HG03469 (cell line): ENCODE measurements at regions not wholly inside any gene's neighbourhood (a gene's known extent, or its start where the extent isn't known, plus 50 kb on each side); places are given as distances from the start of the nearest gene placed in this dataset.
"Not testable (repeated sequence)": the region's sequence is repeated elsewhere in the genome, so short reads cannot be mapped to it uniquely, and the experiment has no call there.

Experiments
- ATAC-seq: cut with Tn5 transposase; IDR thresholded peaks from one replicate; pipeline ENCODE4 v1.9.1; 2021; ENCODE audit warnings: mild to moderate bottlenecking, moderate library complexity, moderate number of reproducible peaks; ENCODE audit not compliant: unreplicated experiment

GRCh38 chr18:30713299-30713698, 329.2 kb downstream of the DSC3 start:
- no peak for ATAC-seq

GRCh38 chr18:30712383-30712782, 330.2 kb downstream of the DSC3 start:
- no peak for ATAC-seq

DNA sequence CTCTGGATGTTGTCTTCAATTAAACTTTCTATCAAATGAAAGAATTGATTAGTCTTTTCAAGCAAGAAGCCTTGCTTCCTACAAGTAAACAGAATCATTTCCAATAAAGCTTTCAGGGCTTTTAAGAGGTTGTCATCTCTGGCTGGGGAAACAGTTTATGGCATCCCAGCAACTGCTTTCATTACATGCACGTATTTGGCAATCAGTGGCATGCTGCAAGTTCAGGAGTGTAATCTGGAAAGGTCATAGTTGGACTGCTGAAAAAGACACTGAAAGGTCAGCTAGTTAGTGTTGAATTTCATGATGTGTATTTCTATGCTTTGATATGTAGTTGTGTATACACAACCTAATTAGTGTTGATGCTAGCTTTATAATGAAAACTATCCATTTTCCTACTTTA, 332.9 kb downstream of the DSC3 start:
- ATAC-seq: no peak

DNA sequence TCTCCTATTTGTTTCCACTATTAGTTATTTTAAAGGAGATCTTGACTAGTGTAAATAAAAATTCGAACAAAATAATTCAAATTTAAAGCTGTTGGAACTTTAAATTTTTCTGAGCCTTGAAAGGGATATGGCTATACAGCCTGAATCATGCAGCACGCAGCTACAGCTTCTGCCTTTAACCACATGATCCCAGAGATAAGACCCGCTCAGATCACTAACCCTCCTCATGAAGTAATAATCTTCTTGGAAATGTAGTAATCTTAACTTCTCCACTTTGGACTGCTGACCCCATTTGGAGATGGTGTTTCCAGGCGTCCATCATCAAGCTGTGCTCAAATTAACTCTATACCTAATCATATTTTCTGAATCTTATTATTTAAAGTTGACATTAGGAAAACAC, 336.6 kb downstream of the DSC3 start:
- ATAC-seq: no peak

DNA sequence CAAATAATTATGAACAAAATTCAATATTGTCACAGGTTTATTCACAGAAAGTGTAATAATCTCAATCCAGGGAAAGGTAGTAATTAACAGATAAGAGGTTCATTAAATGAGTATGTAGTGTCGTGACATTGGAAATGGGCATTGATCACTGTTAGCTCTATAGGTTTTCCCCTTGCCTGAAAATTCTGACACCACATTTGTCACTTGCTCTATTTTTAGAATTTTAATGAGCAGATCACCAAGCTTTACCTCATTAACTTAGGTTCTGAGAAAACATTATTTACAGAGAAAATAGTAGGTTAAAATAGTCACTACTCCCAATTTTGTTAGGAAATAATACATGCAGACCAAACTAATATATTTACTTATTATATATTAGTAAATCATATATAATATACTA, 344.0 kb downstream of the DSC3 start:
- ATAC-seq: no peak

GRCh38 chr18:30696201-30696600, 346.3 kb downstream of the DSC3 start:
- no peak for ATAC-seq

DNA sequence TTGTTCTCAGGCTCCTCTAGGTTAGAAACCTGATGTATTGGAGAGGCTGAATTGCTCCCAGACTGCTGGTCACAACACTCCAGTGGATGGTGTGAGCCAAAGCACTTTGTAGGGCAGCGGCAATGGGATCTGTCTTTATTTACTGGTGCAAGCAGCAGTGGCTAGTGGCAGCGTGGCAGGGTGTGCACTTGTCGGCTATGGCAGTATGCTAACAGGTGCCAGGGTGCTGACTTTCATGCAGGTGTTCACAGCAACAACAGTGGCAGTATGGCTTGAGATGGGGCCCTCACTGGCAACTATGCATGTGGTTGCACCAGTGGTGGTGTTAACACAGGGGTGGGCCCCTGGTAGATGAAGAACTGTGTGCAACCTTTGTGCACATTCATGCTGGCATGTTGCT, 347.8 kb downstream of the DSC3 start:
- ATAC-seq: no peak

DNA sequence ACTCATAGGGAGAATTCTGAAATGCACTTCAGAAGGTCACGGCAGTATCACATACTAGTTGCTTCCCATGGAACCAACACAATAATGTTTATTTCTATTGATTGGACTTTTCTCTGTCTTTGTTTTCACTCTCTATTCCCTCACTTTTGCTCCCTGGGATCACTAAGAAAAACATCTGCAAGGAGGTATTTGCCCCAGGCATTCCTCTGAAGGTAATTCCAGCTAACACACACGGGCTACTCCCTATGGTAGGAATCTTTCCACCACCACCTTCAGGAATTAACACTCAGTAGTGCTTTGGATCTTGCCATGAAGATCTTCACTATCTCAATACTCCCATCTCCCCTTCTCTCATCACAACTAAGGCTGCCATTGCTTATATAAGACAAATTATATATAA, 353.3 kb downstream of the DSC3 start:
- ATAC-seq: no peak

DNA sequence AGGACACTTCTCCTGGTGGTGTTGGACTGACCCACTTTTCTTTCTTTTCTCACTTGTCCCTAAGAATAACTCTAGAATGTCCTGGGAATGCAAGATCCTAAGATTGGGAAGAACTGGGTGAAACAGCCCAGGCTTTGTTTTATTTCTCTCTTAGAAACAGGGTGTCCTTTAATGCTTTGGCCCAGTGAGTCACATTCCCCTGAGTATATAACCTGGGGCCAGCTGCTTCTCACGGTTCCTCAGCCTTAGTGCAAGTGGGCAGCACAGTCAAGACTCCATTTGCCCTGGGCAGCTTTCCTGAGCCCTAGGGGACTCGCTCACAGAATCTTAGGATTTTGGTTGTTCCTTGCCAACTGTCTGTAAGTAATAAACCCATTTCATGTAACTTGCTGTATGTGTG, 355.0 kb downstream of the DSC3 start:
- ATAC-seq: no peak

DNA sequence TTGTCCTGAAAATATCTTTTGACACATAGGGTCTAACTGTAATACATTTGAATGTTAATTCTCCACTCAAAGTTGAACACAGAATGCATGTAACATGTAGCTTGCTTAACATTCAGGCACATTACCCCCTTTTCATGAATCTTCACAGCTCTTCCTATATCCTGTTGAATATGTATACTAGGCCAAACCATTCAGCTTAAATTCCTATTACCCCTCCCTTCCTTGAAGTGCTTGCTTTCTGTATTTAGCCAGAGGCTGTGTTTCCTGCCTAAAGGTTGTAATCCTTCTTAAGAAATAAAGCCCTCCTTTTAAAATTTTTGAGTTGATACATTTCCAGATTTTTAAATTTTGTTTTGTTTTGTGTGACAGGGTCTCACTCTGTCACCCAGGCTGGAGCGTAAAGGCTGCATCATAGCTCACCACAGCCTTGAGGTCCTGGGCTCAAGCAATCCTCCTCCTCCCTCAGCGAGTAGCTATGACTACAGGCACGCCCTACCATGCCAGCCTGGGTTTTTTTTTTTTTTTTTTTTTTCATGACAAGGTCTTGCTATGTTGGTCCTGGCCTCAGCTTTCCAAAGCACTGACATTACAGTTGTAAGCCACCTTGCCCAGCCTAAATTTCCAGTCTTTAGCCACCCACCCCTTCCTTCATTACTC, 357.6 kb downstream of the DSC3 start:
- no peak for ATAC-seq

DNA sequence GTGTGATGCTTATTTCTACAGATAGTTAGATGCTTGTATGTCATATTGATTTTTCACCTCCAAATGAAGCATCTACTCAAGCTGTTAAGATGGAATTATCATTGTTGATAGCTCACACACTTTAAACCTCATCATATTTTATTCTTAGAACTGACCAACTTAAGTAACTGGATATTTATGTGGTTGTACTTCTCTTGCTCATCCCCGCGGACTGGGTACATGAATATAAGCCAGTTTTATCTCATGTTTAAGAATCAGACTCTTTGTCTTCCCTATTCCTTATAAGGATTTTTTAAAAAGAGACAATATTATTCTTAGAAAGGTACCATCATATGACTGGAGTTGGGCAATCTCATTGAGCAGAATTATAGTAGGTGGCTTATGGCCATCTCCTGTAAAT, 358.7 kb downstream of the DSC3 start:
- no peak for ATAC-seq

DNA sequence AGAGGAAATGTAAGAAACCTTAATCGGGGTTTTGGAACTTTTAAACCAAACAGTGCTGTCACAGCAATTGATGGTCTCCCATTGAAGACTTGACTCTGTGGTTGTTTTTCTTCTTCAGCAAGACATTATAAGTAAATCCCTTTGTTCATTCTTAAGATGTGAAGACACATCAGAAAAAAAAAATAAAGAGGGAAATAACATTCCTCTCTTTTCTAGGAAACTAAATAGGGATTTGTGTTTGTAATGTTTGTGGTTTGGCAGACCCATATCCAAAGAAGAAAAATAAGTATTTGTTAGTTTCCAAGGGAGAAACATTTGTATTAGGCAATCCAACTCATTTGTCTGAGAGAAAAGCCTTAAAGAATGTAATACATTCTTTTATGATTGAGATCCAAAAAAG, 359.9 kb downstream of the DSC3 start:
- ATAC-seq: no peak

- ATAC-seq: no peak
Observed at GRCh38 chr18:30679285-30679930, 363.1 kb downstream of the DSC3 start.

DNA sequence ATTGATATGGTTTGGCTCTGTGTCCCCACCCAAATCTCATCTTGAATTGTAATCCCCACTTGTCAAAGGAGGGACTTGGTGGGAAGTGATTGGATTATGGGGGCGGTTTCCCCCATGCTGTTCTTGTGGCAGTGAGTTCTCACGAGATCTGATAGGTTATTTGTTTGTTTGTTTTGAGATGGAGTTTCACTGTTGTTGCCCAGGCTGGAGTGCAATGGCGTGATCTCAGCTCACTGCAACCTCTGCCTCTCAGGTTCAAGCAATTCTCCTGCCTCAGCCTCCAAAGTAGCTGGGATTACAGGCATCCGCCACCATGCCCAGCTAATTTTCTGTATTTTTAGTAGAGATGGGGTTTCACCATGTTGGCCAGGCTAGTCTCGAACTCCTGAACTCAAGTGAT, 364.7 kb downstream of the DSC3 start:
- not testable (repeated sequence) for ATAC-seq

- ATAC-seq: no peak
Observed at GRCh38 chr18:30676053-30676480, 366.5 kb downstream of the DSC3 start.

DNA sequence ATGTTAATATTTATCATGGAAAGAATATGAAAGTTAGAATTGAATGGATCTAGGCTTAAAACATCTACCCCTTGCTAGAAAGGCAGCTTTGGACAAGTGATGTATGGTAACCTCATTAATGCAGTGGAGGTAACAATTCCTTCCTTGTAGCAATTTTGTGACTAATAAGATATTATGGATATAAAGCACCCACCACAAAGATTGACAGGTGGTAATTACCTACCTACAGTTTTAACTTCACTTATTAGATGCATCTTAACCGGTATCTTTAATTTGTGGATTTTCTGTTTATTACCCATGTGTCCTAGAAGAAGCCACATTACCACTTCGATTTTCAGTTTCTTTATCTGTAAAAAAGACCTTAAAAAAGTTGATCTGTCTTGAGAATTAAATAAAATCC, 367.0 kb downstream of the DSC3 start:
- no peak for ATAC-seq

DNA sequence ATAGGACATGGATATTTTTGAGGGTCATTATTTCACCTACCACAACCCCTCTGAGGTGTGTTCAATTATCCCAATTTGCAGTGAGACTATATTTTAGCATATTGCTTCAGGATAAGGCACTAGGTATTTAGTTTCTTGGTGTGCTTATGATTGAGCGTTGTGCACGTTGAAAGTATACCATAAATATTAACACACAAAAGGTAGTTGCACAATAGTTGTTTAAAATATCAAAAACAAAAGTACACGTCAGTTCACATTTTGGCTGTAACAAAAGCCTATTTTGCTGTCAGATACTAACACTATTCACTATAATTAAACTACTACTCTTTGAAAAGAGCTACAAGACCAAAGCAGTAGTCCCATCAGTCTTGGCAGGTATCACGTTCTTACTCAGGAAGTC, 367.5 kb downstream of the DSC3 start:
- ATAC-seq: no peak

- ATAC-seq: no peak
Observed at GRCh38 chr18:30674596-30674995, 367.9 kb downstream of the DSC3 start.

DNA sequence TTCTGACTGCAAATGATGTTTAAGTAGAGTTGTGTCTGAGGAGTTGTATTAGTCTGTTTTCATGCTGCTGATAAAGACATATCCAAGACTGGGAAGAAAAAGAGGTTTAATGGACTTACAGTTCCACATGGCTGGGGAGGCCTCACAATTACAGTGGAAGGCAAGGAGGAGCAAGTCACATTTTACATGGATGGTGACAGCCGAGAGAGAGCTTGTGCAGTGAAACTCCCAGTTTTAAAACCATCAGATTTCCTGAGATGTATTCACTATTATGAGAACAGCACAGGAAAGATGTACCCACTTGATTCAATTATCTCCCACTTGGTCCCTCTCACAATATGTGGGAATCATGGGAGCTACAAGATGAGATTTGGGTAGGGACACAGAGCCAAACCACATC, 370.1 kb downstream of the DSC3 start:
- not testable (repeated sequence) for ATAC-seq

DNA sequence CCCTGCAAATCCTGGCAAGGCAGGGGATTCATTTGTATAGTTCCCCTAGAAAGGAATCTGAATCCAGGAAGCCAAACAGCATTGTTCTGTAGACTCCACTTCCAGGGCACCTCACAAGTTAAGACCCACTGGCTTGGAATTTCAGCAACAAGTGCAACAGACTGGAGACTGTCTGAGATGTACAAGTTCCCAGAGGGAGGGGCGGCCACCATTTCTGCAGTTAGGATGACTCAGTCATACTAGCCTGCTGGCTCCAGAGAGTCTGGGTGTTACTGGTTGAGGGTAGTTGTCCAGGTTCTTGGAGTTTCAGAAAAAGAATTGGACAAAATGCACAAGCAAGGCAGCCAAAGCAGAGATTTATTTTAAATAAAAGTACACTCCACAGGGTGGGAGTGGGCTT, 384.2 kb downstream of the DSC3 start:
- no peak for ATAC-seq

DNA sequence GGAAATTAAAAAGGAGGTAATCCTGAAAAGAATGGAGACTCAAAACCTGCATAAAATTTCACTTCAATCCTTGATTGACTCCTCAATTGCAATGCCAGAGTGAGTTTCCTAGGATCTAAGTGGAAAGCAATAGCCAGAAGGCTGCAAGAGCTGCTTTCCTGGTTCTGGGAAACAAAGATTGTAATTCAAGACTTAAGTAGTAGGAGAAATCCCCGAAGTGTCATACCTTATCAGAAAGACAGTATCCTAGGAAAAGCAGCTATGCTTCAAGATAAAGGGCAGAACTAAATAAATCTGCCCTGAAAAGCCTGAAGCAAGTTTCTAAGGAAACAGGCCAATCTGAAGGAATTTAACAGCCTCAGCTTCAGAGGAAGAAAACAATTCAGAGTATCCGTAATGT, 390.2 kb downstream of the DSC3 start:
- ATAC-seq: no peak

DNA sequence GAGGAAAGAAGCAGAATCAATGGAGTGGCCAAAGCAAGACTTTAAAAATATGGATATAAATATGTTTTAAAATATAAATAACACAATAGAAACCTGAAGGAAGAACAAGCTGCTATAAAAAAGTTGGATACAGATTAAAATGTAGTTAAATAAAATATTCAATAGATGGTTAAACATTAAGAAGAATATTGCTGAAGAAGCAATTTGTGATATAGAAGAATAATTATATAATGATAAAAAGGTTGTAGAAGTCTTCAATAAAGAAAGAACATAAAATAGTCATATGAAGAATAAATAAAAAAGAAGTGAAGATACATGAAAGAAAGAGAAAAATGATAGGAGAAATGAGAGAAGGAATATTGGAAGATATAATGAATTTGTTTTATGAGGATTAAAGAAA, 392.0 kb downstream of the DSC3 start:
- no peak for ATAC-seq

- ATAC-seq: no peak
Observed at GRCh38 chr18:30644158-30644557, 398.4 kb downstream of the DSC3 start.
